Keratinocyte (primary cell): ENCODE measurements at regions not wholly inside any gene's neighbourhood (a gene's known extent, or its start where the extent isn't known, plus 50 kb on each side); places are given as distances from the start of the nearest gene placed in this dataset.

ENCODE experiments used
- DNase-seq: peaks from one replicate; pipeline ENCODE4 v3.0.0-alpha.2; 2011; ENCODE audit warnings: low read depth, missing footprints, low spot score
- FAIRE-seq: peaks from 2 replicates; lab custom pipeline; 2011; peaks lifted over from hg19 to GRCh38; lab: Jason Lieb, UNC
- H2AFZ ChIP-seq: 2 replicates; pipeline ENCODE4 v1.6.0; 2012; ENCODE audit warnings: low read length, control low read depth, inconsistent platforms; ENCODE audit not compliant: control insufficient read depth
- H3K27ac ChIP-seq: 2 replicates; pipeline ENCODE4 v1.5.1; 2011; ENCODE audit warnings: low read length; ENCODE audit not compliant: control insufficient read depth, insufficient read depth
- H3K27me3 ChIP-seq: 3 replicates; pipeline ENCODE4 v1.6.0; 2011; ENCODE audit warnings: low read length; ENCODE audit not compliant: control insufficient read depth, insufficient read depth; ENCODE audit errors: extremely low read depth
- H3K36me3 ChIP-seq, 2 experiments: 2 replicates in 1 of 2; 3 replicates in 1 of 2; pipeline ENCODE4 v1.5.1; 2011; ENCODE audit warnings: low read length in 2 of 2, mild to moderate bottlenecking in 1 of 2; ENCODE audit not compliant: control insufficient read depth in 2 of 2, insufficient read depth in 2 of 2; ENCODE audit errors: extremely low read depth in 1 of 2
- H3K4me1 ChIP-seq: 3 replicates; pipeline ENCODE4 v1.5.1; 2011; ENCODE audit warnings: low read length; ENCODE audit not compliant: control insufficient read depth, insufficient read depth; ENCODE audit errors: extremely low read depth
- H3K4me2 ChIP-seq: 3 replicates; pipeline ENCODE4 v1.6.0; 2011; ENCODE audit warnings: low read depth, low read length; ENCODE audit not compliant: control insufficient read depth, insufficient read depth; ENCODE audit errors: extremely low read depth
- H3K4me3 ChIP-seq, 3 experiments: fragments of 200-600 bp in 1 of 3; sonication (generic) in 1 of 3; 2 replicates in 2 of 3; 3 replicates in 1 of 3; pipeline ENCODE4 v1.5.1; 2011 to 2016; ENCODE audit warnings: low read length in 3 of 3, mild to moderate bottlenecking in 3 of 3, control low read depth in 2 of 3, inconsistent platforms in 1 of 3, low read depth in 1 of 3, mixed read lengths in 1 of 3, mixed run types in 1 of 3, moderate library complexity in 1 of 3; ENCODE audit not compliant: control insufficient read depth in 2 of 3, insufficient read depth in 2 of 3; ENCODE audit errors: extremely low read depth in 1 of 3
- H3K79me2 ChIP-seq: 2 replicates; pipeline ENCODE4 v1.6.0; 2012; ENCODE audit warnings: low read length; ENCODE audit not compliant: control insufficient read depth, insufficient read depth
- H3K9ac ChIP-seq: 3 replicates; pipeline ENCODE4 v1.6.0; 2011; ENCODE audit warnings: low read length; ENCODE audit not compliant: control insufficient read depth, insufficient read depth; ENCODE audit errors: extremely low read depth
- H3K9me1 ChIP-seq: 3 replicates; pipeline ENCODE4 v1.6.0; 2011; ENCODE audit warnings: low read length; ENCODE audit not compliant: control insufficient read depth, insufficient read depth; ENCODE audit errors: extremely low read depth
- H3K9me3 ChIP-seq: 2 replicates; pipeline ENCODE4 v1.5.1; 2012; ENCODE audit warnings: low read depth, low read length; ENCODE audit not compliant: control insufficient read depth
- H4K20me1 ChIP-seq: 3 replicates; pipeline ENCODE4 v1.6.0; 2011; ENCODE audit warnings: low read length; ENCODE audit not compliant: control insufficient read depth, insufficient read depth; ENCODE audit errors: extremely low read depth
- CTCF ChIP-seq, 3 experiments: IDR thresholded peaks in 1 of 3; conservative IDR thresholded peaks in 1 of 3; optimal IDR thresholded peaks in 1 of 3; 2 replicates in 2 of 3; 3 replicates in 1 of 3; pipeline versions ENCODE3 to v1.5.1; 2011; ENCODE audit warnings: low read length in 3 of 3, mild to moderate bottlenecking in 3 of 3, moderate library complexity in 2 of 3, control low read depth in 1 of 3, inconsistent platforms in 1 of 3; ENCODE audit not compliant: insufficient read depth in 2 of 3; ENCODE audit errors: extremely low read depth in 1 of 3
- EZH2 ChIP-seq: IDR thresholded peaks from one replicate; pipeline ENCODE4 v1.6.1; 2012; ENCODE audit warnings: inconsistent platforms, mild to moderate bottlenecking, low read length, moderate library complexity
- dilution Hi-C: fragments of 300-500 bp; cut with MboI; formaldehyde crosslinking; loops from one replicate; pipeline ENCODE4 v1.7.0; 2020; ENCODE audit warnings: low sequenced_read_pairs; ENCODE audit not compliant: extremely low pct_ligation_motif_present

DNA sequence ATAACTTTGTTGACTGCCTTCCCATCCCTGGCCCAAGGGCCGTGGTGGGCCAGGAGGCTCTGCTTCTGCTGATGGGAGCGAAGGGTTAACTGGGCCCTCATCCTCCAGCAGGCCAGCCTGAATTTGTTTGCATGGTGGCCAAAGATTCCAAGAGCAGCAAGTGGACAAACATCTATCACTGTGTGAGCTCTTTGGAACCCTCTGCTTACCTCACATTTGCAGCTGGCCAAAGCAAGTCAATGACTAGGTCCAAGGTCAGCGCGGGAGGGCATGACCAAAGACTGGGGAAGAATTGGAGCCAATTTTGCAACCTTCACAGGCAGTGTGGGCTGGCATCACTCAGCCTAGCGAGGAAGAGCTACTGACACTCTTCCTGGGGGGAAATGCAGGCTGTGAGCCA is 67.8 kb upstream of the ATP6AP2 start:
- DNase-seq (no peak), FAIRE-seq (no peak)
- H4K20me1 ChIP-seq, result no peaks in the 10 kb centered on the region
- dilution Hi-C loops, result no loop called here
- no peak overlapping the region for H3K9ac ChIP-seq
- TF ChIP-seq EZH2, result no peak
- no peak for TF ChIP-seq CTCF (optimal IDR thresholded peaks at IDR 0.05 in 1 of 3, IDR thresholded peaks at IDR 0.05 in 1 of 3, conservative IDR thresholded peaks at IDR 0.05 in 1 of 3; ENCODE audit: extremely low read depth in 1 of 3, insufficient read depth in 2 of 3, low read length in 3 of 3)
- no peak overlapping the region for H3K27ac ChIP-seq
- no peaks in the 10 kb centered on the region for H3K36me3 ChIP-seq
- no peaks in the 10 kb centered on the region for H3K79me2 ChIP-seq
- no peaks in the 10 kb centered on the region for H3K27me3 ChIP-seq
- no peaks in the 10 kb centered on the region for H3K9me1 ChIP-seq
- H3K9me3 ChIP-seq, result peaks cover 3% of the 10 kb centered on the region
- no peak overlapping the region for H2AFZ ChIP-seq
- H3K4me2 ChIP-seq, result no peak overlapping the region
- H3K4me3 ChIP-seq, result no peak overlapping the region
- H3K4me1 ChIP-seq, result no peaks in the 10 kb centered on the region

DNA sequence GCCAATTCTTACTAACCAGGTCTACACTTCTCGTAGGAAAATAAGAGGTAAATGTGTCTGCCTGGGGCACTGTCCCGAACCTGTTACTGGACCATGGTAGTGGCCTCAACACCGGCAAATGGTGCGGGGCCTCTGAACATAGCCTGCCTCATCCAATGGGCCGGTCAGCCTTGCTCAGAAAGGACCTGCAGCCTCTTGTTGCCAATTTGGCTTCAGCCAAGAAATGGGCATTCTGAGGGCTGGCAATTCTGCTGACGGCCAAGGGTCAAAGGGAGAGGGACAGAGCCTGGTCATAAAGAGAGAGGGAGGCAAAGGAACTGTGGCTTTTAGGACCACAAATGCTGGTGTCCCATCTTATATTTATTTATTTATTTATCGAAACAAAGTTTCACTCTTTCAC is 69.5 kb upstream of the ATP6AP2 start:
- dilution Hi-C loops, result no loop called here
- H3K27me3 ChIP-seq, result peaks cover 5% of the 10 kb centered on the region
- no peak for FAIRE-seq

More for the DNA sequence above, 69.5 kb upstream of the ATP6AP2 start:
- Histone ChIP-seq H3K4me3 (no peak overlapping the region), H3K36me3 (no peaks in the 10 kb centered on the region), H3K9me3 (peaks cover 3% of the 10 kb centered on the region), H4K20me1 (no peaks in the 10 kb centered on the region), H3K4me2 (no peak overlapping the region), H3K4me1 (no peaks in the 10 kb centered on the region), H3K9ac (no peak overlapping the region), H3K79me2 (no peaks in the 10 kb centered on the region), H2AFZ (no peak overlapping the region), H3K9me1 (no peaks in the 10 kb centered on the region), H3K27ac (no peak overlapping the region)
- no peak for TF ChIP-seq CTCF (optimal IDR thresholded peaks at IDR 0.05 in 1 of 3, IDR thresholded peaks at IDR 0.05 in 1 of 3, conservative IDR thresholded peaks at IDR 0.05 in 1 of 3; ENCODE audit: extremely low read depth in 1 of 3, insufficient read depth in 2 of 3, low read length in 3 of 3)
- no peak for TF ChIP-seq EZH2
- no peak for DNase-seq
